ENCODE measurements at regions not wholly inside any gene's neighbourhood (a gene's known extent, or its start where the extent isn't known, plus 50 kb on each side); places are given as distances from the start of the nearest gene placed in this dataset.

DNA sequence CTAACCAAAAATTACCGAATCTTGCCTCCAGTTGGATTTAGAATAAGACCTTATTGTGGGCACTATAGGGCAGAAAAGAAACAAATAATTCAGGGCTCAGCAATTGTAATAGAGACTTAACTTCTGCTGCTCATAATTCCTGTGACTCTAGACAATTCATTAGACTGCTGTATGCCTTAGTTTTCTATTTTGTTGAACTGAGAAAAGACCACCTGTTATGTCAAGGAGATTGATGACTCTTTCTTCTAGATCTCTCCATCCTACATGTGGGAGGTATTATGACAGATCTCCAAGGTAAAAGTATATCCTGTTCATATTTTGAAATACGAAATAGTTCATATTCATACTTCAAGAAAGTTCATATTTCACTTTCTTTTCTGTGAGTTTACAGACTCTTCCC is 605.1 kb downstream of the PSAT1 start:
- TF ChIP-seq, protein P1, sequence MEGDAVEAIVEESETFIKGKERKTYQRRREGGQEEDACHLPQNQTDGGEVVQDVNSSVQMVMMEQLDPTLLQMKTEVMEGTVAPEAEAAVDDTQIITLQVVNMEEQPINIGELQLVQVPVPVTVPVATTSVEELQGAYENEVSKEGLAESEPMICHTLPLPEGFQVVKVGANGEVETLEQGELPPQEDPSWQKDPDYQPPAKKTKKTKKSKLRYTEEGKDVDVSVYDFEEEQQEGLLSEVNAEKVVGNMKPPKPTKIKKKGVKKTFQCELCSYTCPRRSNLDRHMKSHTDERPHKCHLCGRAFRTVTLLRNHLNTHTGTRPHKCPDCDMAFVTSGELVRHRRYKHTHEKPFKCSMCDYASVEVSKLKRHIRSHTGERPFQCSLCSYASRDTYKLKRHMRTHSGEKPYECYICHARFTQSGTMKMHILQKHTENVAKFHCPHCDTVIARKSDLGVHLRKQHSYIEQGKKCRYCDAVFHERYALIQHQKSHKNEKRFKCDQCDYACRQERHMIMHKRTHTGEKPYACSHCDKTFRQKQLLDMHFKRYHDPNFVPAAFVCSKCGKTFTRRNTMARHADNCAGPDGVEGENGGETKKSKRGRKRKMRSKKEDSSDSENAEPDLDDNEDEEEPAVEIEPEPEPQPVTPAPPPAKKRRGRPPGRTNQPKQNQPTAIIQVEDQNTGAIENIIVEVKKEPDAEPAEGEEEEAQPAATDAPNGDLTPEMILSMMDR (conservative IDR thresholded peaks at IDR 0.05; ENCODE audit: low read depth, low read length), result no peak
- TF ChIP-seq EZH2 (IDR thresholded peaks at IDR 0.05; ENCODE audit: borderline replicate concordance, low read depth, low read length, poor library complexity, severe bottlenecking), result no peak

Data from A673 (cell line).